ENCODE measurements at regions not wholly inside any gene's neighbourhood (a gene's known extent, or its start where the extent isn't known, plus 50 kb on each side); places are given as distances from the start of the nearest gene placed in this dataset.
"Not testable (repeated sequence)": the region's sequence is repeated elsewhere in the genome, so short reads cannot be mapped to it uniquely, and the experiment has no call there.

- Histone ChIP-seq H3K9ac (ENCODE audit: insufficient read length, low read depth) (no peak overlapping the region), H3K27me3 (ENCODE audit: insufficient read depth, insufficient read length) (no peaks in the 10 kb centered on the region), H3K4me1 (ENCODE audit: insufficient read depth, insufficient read length) (no peaks in the 10 kb centered on the region), H3K9me3 (ENCODE audit: insufficient read depth, low read length) (no peaks in the 10 kb centered on the region), H3K36me3 (ENCODE audit: insufficient read depth, insufficient read length, low read length) (no peaks in the 10 kb centered on the region), H3K4me3 (ENCODE audit: insufficient read length, low read depth) (no peak overlapping the region)
- TF ChIP-seq SUZ12 (IDR thresholded peaks at IDR 0.05; ENCODE audit: extremely low read depth, insufficient read depth, insufficient read length): no peak
- TF ChIP-seq YY1 (IDR thresholded peaks at IDR 0.05; ENCODE audit: insufficient read depth, insufficient read length): no peak
- TF ChIP-seq ZNF274 (IDR thresholded peaks at IDR 0.05; ENCODE audit: low read depth, low read length): no peak
- DNase-seq (ENCODE audit: low read depth, low spot score): no peak
Measured at GRCh38 chr7:81150951-81151361, 232.1 kb upstream of the SEMA3C start.

- no peaks in the 10 kb centered on the region for H3K27me3 ChIP-seq (ENCODE audit: insufficient read depth, insufficient read length)
- H3K9me3 ChIP-seq (ENCODE audit: insufficient read depth, low read length): no peaks in the 10 kb centered on the region
- H3K9ac ChIP-seq (ENCODE audit: insufficient read length, low read depth): no peak overlapping the region
- DNase-seq (ENCODE audit: low read depth, low spot score): no peak
- H3K36me3 ChIP-seq (ENCODE audit: insufficient read depth, insufficient read length, low read length): no peaks in the 10 kb centered on the region
- H3K4me1 ChIP-seq (ENCODE audit: insufficient read depth, insufficient read length): no peaks in the 10 kb centered on the region
- H3K4me3 ChIP-seq (ENCODE audit: insufficient read length, low read depth): no peak overlapping the region
- TF ChIP-seq SUZ12 (IDR thresholded peaks at IDR 0.05; ENCODE audit: extremely low read depth, insufficient read depth, insufficient read length) (no peak), ZNF274 (IDR thresholded peaks at IDR 0.05; ENCODE audit: low read depth, low read length) (no peak), YY1 (IDR thresholded peaks at IDR 0.05; ENCODE audit: insufficient read depth, insufficient read length) (no peak)
Measured at GRCh38 chr7:81143856-81144255, 225.0 kb upstream of the SEMA3C start.

- not testable (repeated sequence) for H3K4me1 ChIP-seq (ENCODE audit: insufficient read depth, insufficient read length); H3K9ac ChIP-seq (ENCODE audit: insufficient read length, low read depth); H3K27me3 ChIP-seq (ENCODE audit: insufficient read depth, insufficient read length); DNase-seq (ENCODE audit: low read depth, low spot score); H3K9me3 ChIP-seq (ENCODE audit: insufficient read depth, low read length); H3K4me3 ChIP-seq (ENCODE audit: insufficient read length, low read depth); H3K36me3 ChIP-seq (ENCODE audit: insufficient read depth, insufficient read length, low read length)
Measured at GRCh38 chr7:81141257-81142205, 222.7 kb upstream of the SEMA3C start.

- TF ChIP-seq YY1 (IDR thresholded peaks at IDR 0.05; ENCODE audit: insufficient read depth, insufficient read length) (no peak), ZNF274 (IDR thresholded peaks at IDR 0.05; ENCODE audit: low read depth, low read length) (no peak), SUZ12 (IDR thresholded peaks at IDR 0.05; ENCODE audit: extremely low read depth, insufficient read depth, insufficient read length) (no peak)
- no peak overlapping the region for H3K9ac ChIP-seq (ENCODE audit: insufficient read length, low read depth)
- no peaks in the 10 kb centered on the region for H3K27me3 ChIP-seq (ENCODE audit: insufficient read depth, insufficient read length)
- no peaks in the 10 kb centered on the region for H3K36me3 ChIP-seq (ENCODE audit: insufficient read depth, insufficient read length, low read length)
- H3K9me3 ChIP-seq (ENCODE audit: insufficient read depth, low read length): no peaks in the 10 kb centered on the region
- no peak for DNase-seq (ENCODE audit: low read depth, low spot score)
- H3K4me3 ChIP-seq (ENCODE audit: insufficient read length, low read depth): no peak overlapping the region
- H3K4me1 ChIP-seq (ENCODE audit: insufficient read depth, insufficient read length): no peaks in the 10 kb centered on the region
Measured at GRCh38 chr7:81140775-81141174, 221.9 kb upstream of the SEMA3C start.

GRCh38 chr7:81140252-81140651, 221.4 kb upstream of the SEMA3C start:
- Histone ChIP-seq H3K4me1 (ENCODE audit: insufficient read depth, insufficient read length) (no peaks in the 10 kb centered on the region), H3K36me3 (ENCODE audit: insufficient read depth, insufficient read length, low read length) (no peaks in the 10 kb centered on the region), H3K27me3 (ENCODE audit: insufficient read depth, insufficient read length) (no peaks in the 10 kb centered on the region), H3K9ac (ENCODE audit: insufficient read length, low read depth) (no peak overlapping the region), H3K4me3 (ENCODE audit: insufficient read length, low read depth) (no peak overlapping the region), H3K9me3 (ENCODE audit: insufficient read depth, low read length) (no peaks in the 10 kb centered on the region)
- TF ChIP-seq ZNF274 (IDR thresholded peaks at IDR 0.05; ENCODE audit: low read depth, low read length): no peak
- TF ChIP-seq YY1 (IDR thresholded peaks at IDR 0.05; ENCODE audit: insufficient read depth, insufficient read length): no peak
- no peak for TF ChIP-seq SUZ12 (IDR thresholded peaks at IDR 0.05; ENCODE audit: extremely low read depth, insufficient read depth, insufficient read length)
- DNase-seq (ENCODE audit: low read depth, low spot score): no peak

GRCh38 chr7:81138870-81139269, 220.0 kb upstream of the SEMA3C start:
- no peaks in the 10 kb centered on the region for H3K36me3 ChIP-seq (ENCODE audit: insufficient read depth, insufficient read length, low read length)
- H3K4me3 ChIP-seq (ENCODE audit: insufficient read length, low read depth): no peak overlapping the region
- DNase-seq (ENCODE audit: low read depth, low spot score): no peak
- H3K9me3 ChIP-seq (ENCODE audit: insufficient read depth, low read length): no peaks in the 10 kb centered on the region
- no peaks in the 10 kb centered on the region for H3K27me3 ChIP-seq (ENCODE audit: insufficient read depth, insufficient read length)
- H3K9ac ChIP-seq (ENCODE audit: insufficient read length, low read depth): no peak overlapping the region
- no peaks in the 10 kb centered on the region for H3K4me1 ChIP-seq (ENCODE audit: insufficient read depth, insufficient read length)
- TF ChIP-seq YY1 (IDR thresholded peaks at IDR 0.05; ENCODE audit: insufficient read depth, insufficient read length) (no peak), ZNF274 (IDR thresholded peaks at IDR 0.05; ENCODE audit: low read depth, low read length) (no peak), SUZ12 (IDR thresholded peaks at IDR 0.05; ENCODE audit: extremely low read depth, insufficient read depth, insufficient read length) (no peak)

- TF ChIP-seq SUZ12 (IDR thresholded peaks at IDR 0.05; ENCODE audit: extremely low read depth, insufficient read depth, insufficient read length) (no peak), YY1 (IDR thresholded peaks at IDR 0.05; ENCODE audit: insufficient read depth, insufficient read length) (no peak), ZNF274 (IDR thresholded peaks at IDR 0.05; ENCODE audit: low read depth, low read length) (no peak)
- Histone ChIP-seq H3K27me3 (ENCODE audit: insufficient read depth, insufficient read length) (no peaks in the 10 kb centered on the region), H3K9ac (ENCODE audit: insufficient read length, low read depth) (no peak overlapping the region), H3K36me3 (ENCODE audit: insufficient read depth, insufficient read length, low read length) (no peaks in the 10 kb centered on the region), H3K9me3 (ENCODE audit: insufficient read depth, low read length) (no peaks in the 10 kb centered on the region), H3K4me1 (ENCODE audit: insufficient read depth, insufficient read length) (no peaks in the 10 kb centered on the region), H3K4me3 (ENCODE audit: insufficient read length, low read depth) (no peak overlapping the region)
- DNase-seq (ENCODE audit: low read depth, low spot score): no peak
Measured at GRCh38 chr7:81135324-81135723, 216.5 kb upstream of the SEMA3C start.
